ENCODE measurements at regions not wholly inside any gene's neighbourhood (a gene's known extent, or its start where the extent isn't known, plus 50 kb on each side); places are given as distances from the start of the nearest gene placed in this dataset.

DNA sequence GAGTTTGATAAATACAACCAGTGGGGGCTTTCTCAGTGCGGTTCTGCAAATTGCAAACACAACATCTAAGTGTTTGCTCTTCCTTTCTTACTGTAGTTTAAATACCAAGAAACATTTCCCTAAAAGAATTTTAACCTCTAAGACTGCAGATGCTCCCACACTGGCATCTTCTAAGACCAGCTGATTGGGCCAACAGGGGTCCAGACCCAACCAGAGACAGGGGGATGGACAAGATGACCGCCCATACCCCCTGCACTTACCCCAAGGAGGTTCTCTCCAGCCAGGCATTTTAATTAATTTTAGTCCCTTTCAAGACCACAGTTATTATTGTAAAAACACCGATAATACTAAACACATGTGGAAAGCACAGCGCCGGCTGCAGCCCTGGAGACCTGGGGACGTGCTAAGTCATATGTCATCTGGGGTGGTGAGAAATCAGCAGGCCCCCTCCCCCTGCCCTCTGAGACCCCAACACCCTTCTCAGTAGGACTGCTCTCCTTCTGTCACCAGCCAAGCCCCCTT is 242.3 kb downstream of the SOX9 start:
- Histone ChIP-seq H3K4me3 (no peak overlapping the region), H3K27ac (no peak overlapping the region), H3K36me3 (ENCODE audit: low read depth, missing control alignments) (no peaks in the 10 kb centered on the region), H3K27me3 (no peaks in the 10 kb centered on the region), H3K4me1 (no peaks in the 10 kb centered on the region), H3K9me3 (no peaks in the 10 kb centered on the region)
- DNase-seq, result no peak
- 86 to 91% methylated on average over 6 of the region's 6 CpGs for WGBS, 2 donors
- intact Hi-C loops (cut with DNase I; ENCODE audit: low total_unique reads), result no loop called here
- TF ChIP-seq POLR2A (IDR thresholded peaks at IDR 0.05), result no peak
- TF ChIP-seq, protein P1, sequence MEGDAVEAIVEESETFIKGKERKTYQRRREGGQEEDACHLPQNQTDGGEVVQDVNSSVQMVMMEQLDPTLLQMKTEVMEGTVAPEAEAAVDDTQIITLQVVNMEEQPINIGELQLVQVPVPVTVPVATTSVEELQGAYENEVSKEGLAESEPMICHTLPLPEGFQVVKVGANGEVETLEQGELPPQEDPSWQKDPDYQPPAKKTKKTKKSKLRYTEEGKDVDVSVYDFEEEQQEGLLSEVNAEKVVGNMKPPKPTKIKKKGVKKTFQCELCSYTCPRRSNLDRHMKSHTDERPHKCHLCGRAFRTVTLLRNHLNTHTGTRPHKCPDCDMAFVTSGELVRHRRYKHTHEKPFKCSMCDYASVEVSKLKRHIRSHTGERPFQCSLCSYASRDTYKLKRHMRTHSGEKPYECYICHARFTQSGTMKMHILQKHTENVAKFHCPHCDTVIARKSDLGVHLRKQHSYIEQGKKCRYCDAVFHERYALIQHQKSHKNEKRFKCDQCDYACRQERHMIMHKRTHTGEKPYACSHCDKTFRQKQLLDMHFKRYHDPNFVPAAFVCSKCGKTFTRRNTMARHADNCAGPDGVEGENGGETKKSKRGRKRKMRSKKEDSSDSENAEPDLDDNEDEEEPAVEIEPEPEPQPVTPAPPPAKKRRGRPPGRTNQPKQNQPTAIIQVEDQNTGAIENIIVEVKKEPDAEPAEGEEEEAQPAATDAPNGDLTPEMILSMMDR (IDR thresholded peaks at IDR 0.05), result no peak

DNA sequence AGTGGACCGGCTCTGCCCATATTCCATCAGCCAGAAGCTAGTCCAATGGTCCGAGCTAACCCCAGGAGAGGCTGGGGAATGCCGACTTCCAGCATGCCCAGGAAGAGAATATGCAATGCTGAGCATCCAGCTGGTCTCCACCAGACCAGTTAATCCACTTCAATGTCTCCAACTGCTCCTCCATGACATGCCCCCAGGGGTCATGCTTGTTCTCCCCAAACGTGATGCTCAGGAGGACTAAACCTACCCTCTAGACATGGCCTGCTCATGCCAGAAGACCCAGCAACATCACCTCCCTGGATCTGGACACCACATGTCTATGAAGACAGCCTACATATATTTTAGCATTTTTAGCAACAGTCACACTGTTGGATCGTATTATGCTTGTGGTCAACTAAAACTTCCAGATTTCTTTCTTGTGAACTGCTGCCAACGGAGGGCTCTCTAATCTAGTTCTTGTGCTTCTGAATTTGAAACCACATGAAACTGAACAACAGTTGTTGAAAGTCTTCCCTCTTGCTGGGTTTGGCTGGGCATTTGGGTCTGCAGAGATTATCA is 245.1 kb downstream of the SOX9 start:
- no peaks in the 10 kb centered on the region for H3K27me3 ChIP-seq
- intact Hi-C loops (cut with DNase I; ENCODE audit: low total_unique reads), result no loop called here
- no peak overlapping the region for H3K4me3 ChIP-seq
- no peak overlapping the region for H3K27ac ChIP-seq
- TF ChIP-seq, protein P1 (IDR thresholded peaks at IDR 0.05), result no peak
- TF ChIP-seq POLR2A (IDR thresholded peaks at IDR 0.05), result no peak
- no peaks in the 10 kb centered on the region for H3K4me1 ChIP-seq
- WGBS, 2 donors, result 89% methylated on average over 6 of the region's 6 CpGs
- H3K9me3 ChIP-seq, result no peaks in the 10 kb centered on the region
- no peak for DNase-seq
- no peaks in the 10 kb centered on the region for H3K36me3 ChIP-seq (ENCODE audit: low read depth, missing control alignments)

DNA sequence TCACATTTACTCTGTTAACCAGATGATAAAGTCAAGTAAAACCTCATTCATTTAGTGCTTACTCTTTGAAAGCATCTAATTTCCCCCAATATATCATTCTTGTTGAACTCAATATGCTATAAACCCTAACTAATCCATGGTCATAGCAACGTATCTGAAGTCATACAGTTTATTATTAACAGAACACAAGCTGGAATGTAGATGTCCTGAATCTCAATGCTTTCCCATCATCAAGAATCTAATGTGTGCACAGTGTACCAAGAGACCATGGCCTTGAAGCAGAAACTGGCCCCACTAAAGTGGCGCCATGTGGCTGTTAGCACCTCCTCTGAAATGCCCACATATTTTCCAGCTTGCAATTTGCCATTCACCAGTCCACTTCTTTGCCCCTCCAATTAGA is 245.8 kb downstream of the SOX9 start:
- 91 to 93% methylated on average over 2 of the region's 2 CpGs for WGBS, 2 donors
- intact Hi-C loops (cut with DNase I; ENCODE audit: low total_unique reads), result no loop called here

DNA sequence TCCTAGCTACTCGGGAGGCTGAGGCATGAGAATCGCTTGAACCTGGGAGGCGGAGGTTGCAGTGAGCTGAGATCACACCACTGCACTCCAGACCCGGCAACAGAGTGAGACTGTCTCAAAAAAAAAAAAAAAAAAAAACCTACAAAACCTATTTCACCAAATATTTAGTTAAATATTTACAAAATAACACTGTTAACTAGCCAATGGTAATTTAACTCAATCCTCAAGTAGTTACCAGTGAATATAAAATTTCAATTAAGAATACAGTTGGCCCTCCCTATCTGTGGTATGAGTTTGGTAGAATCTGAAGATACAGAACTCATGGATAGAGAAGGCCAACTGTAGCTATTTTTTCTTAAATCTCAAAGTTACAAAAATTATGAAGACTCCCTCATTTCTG is 247.4 kb downstream of the SOX9 start:
- intact Hi-C loops (cut with DNase I; ENCODE audit: low total_unique reads), result no loop called here
- TF ChIP-seq, protein P1 (IDR thresholded peaks at IDR 0.05), result no peak
- TF ChIP-seq POLR2A (IDR thresholded peaks at IDR 0.05), result no peak
- Histone ChIP-seq H3K4me3 (no peak overlapping the region), H3K27me3 (no peaks in the 10 kb centered on the region), H3K4me1 (no peaks in the 10 kb centered on the region), H3K9me3 (no peaks in the 10 kb centered on the region), H3K27ac (no peak overlapping the region), H3K36me3 (ENCODE audit: low read depth, missing control alignments) (no peaks in the 10 kb centered on the region)
- no peak for DNase-seq
- WGBS, 2 donors, result 86 to 92% methylated on average over 4 of the region's 4 CpGs

More for the DNA sequence above, 245.8 kb downstream of the SOX9 start:
- Histone ChIP-seq H3K27ac (no peak overlapping the region), H3K27me3 (no peaks in the 10 kb centered on the region), H3K36me3 (ENCODE audit: low read depth, missing control alignments) (no peaks in the 10 kb centered on the region), H3K4me1 (no peaks in the 10 kb centered on the region), H3K9me3 (no peaks in the 10 kb centered on the region), H3K4me3 (no peak overlapping the region)
- no peak for DNase-seq
- no peak for TF ChIP-seq POLR2A (IDR thresholded peaks at IDR 0.05)
- TF ChIP-seq, protein P1 (IDR thresholded peaks at IDR 0.05), result no peak

DNA sequence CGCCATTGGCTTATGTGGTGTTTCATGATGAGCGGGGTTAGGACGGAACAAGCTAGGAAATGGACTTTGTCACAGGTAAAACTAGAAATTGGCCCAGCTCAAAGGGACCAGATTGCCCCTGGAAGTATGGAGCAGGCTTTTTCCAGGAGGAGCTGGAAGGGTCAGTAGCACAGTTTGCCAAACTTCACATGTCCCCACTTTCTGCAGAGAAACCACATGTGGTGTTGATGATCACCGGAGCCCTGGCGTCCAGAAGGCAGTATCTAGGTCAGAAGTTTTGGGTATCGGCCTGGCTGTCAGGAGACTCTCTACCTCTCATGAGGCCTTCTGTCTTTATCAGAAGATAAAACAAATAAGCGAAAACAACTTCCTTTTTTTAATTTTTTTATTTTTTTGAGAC is 248.5 kb downstream of the SOX9 start:
- no peak overlapping the region for H3K27ac ChIP-seq
- TF ChIP-seq POLR2A (IDR thresholded peaks at IDR 0.05), result no peak
- TF ChIP-seq, protein P1 (IDR thresholded peaks at IDR 0.05), result no peak
- no peaks in the 10 kb centered on the region for H3K4me1 ChIP-seq
- H3K27me3 ChIP-seq, result no peaks in the 10 kb centered on the region
- intact Hi-C loops (cut with DNase I; ENCODE audit: low total_unique reads), result no loop called here
- no peaks in the 10 kb centered on the region for H3K9me3 ChIP-seq
- no peaks in the 10 kb centered on the region for H3K36me3 ChIP-seq (ENCODE audit: low read depth, missing control alignments)
- WGBS, 2 donors, result 86 to 87% methylated on average over 7 of the region's 7 CpGs
- H3K4me3 ChIP-seq, result no peak overlapping the region
- DNase-seq, result no peak

All from testis (tissue), 2 donors.